ENCODE measurements at regions not wholly inside any gene's neighbourhood (a gene's known extent, or its start where the extent isn't known, plus 50 kb on each side); places are given as distances from the start of the nearest gene placed in this dataset.
A peak's percentile ranks its signal among the peaks of the same experiment; 100 is the strongest.
"Not testable (repeated sequence)": the region's sequence is repeated elsewhere in the genome, so short reads cannot be mapped to it uniquely, and the experiment has no call there.

DNA sequence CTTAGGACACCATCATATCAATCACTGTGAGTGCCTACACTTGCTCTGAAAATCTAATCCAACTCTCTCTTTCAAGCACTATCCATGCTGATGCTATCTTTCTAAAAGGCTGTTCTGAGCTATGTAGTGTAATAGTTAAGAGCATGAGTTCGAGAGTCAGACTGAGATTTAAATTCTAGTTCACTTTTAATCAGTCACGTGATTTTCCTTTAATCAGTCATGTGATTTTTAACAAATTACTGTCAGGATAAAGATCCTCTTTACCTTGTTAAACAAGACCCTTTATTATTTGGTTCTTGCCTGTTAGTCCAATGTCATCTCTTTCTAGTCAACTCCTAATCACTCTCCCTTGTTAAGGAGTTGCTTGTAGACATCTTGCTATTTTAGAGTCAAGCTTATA, 653.0 kb downstream of the RPL10L start:
- no peak overlapping the region for H3K27ac ChIP-seq
- no peak overlapping the region for H3K4me3 ChIP-seq

DNA sequence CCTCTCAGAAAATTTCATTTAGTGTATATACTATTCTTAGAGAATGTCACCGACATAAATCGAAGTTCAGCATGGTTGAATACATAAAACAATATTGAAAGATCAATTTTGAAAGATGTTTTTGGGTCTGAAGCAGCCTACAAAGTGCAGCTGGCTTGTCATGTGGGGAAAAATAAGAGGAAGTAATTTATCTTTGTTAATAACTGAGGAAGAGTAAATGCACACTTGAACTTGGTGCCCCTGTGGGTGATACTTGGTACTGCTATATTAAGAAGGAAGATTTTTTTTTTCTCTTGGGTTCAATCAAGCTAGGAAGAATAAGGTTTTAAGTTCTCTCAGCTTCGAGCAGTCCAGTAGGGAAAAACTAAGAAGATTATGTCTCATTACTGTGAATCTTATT, 661.3 kb downstream of the RPL10L start:
- no peak overlapping the region for H3K27ac ChIP-seq
- H3K4me3 ChIP-seq, result no peak overlapping the region

DNA sequence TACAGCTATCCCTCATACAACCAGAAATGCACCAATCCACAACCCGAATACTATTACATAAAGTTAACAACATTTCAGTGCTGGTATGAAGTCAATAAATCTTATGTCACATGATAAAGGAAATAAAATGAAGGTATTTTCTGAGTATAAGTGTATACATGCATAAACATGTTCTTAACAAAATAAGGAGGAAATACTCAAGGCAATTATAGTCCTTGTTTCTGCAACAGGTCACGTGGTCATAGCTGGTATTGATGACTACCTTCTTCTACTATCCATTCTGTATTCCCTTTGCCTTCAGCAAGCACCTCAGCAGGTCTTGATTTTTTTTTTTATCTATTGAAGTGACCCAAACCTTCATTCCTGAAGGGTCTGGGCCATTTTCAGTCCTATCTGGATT, 675.6 kb downstream of the RPL10L start:
- no peak overlapping the region for H3K4me3 ChIP-seq

DNA sequence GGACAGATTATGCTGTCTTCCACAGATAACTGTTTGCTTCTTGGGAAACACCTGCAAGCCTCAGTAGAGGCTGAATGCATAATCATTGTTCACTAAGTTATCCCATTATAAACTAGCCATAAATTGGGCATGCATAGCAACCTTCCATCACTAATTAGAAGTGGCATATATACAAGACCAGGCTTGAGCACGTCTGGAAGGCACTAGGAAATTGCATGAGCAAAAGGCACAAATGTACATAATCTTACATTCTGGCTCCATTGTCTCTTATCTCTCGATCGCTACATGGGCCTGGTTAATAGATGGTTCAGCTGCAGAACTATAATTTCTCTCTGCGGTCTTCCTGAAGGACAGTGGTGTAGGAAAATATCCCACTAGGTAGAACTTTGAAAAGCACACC, 679.2 kb downstream of the RPL10L start:
- H3K4me3 ChIP-seq, result no peak overlapping the region
- no peak overlapping the region for H3K27ac ChIP-seq

More for the DNA sequence above, 675.6 kb downstream of the RPL10L start:
- H3K27ac ChIP-seq, result no peak overlapping the region

- H3K27ac ChIP-seq, result no peak overlapping the region
- no peak overlapping the region for H3K4me3 ChIP-seq
Measured at GRCh38 chr14:45970621-45971020, 681.0 kb downstream of the RPL10L start.

DNA sequence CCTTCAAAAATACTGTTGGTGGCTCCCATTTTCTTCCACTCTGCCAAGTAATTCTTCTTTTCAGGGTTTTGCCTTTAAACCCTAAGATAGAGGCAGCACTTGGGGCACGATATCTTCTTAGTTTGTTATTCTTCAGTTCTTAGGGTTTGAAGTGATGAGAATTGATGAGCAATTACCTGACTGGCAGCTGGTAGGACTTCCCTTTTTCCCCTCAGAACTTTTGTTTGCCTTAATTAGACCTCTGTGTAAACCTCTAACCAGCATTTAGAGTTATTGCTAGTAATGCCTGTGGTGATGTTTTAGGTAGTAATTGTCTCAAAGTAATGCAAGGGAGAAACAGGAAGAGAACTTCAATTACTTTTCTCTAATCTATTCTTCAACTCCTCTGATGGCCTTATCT, 683.5 kb downstream of the RPL10L start:
- no peak overlapping the region for H3K27ac ChIP-seq
- H3K4me3 ChIP-seq, result no peak overlapping the region

DNA sequence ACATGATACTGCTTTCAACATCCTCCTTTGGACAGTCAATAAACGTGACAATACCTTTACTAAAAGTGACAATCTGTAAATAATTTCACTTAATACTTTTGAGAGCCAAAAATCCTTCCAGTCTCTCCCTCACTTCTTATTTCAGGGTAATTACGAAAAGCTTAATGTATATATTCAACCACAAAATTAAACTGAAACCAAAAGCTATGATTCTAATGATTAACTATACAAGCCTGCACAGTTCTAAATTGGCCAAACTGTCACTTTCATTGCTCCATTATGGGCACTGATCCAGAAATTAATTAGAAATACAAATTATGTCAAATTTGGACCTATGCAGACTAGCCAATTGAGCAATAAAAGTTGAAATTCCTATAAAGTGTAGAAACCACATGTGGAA, 696.5 kb upstream of the MIS18BP1 start:
- Histone ChIP-seq H3K27ac (no peak overlapping the region), H3K4me3 (no peak overlapping the region)

GRCh38 chr14:45947830-45948229, 694.8 kb upstream of the MIS18BP1 start:
- Histone ChIP-seq H3K27ac (no peak overlapping the region), H3K4me3 (no peak overlapping the region)

GRCh38 chr14:45946251-45946650, 693.2 kb upstream of the MIS18BP1 start:
- Histone ChIP-seq H3K27ac (no peak overlapping the region), H3K4me3 (no peak overlapping the region)

DNA sequence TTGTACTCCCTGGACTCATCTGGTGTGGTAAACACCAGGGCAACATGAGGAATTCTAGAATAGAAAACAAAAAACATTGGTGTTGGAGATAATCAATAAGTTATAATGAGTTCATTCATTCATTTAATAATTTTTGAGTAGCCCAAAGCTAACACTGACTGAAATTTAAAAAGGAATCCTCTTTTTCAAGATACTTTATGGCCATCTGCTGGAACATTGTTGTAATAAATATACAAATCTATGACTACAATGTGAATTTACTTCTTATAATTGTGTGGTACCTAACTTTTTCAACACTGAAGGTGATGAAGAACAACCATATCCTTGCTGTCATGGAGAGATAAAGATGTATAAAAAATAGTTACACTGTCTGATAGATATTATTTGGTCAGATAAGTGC, 687.3 kb upstream of the MIS18BP1 start:
- no peak overlapping the region for H3K27ac ChIP-seq
- H3K4me3 ChIP-seq, result no peak overlapping the region

- no peak overlapping the region for H3K4me3 ChIP-seq
- no peak overlapping the region for H3K27ac ChIP-seq
Measured at GRCh38 chr14:45939572-45939971, 686.6 kb upstream of the MIS18BP1 start.

DNA sequence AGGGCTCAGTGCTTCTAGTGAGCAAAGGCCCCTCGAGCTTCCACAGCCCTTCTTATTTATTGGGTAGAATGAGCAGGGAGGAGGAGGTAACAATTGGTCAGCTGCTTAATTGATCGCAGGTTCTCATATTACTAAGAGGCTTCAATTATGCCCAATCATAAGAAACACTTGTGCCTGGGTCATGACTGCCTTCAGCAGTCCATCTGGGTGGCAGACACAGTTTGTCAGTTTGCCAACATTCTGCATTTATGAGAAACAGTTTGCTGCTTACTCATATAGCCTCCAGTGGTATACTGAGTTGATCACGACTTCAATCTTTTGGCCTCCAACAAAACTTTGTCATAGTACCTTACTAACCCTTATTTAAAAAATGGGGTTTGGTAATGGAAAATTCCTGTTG, 667.0 kb upstream of the MIS18BP1 start:
- not testable (repeated sequence) for H3K27ac ChIP-seq, H3K4me3 ChIP-seq

- H3K4me3 ChIP-seq, result no peak overlapping the region
- H3K27ac ChIP-seq, result no peak overlapping the region
Measured at GRCh38 chr14:45916340-45916953, 663.4 kb upstream of the MIS18BP1 start.

DNA sequence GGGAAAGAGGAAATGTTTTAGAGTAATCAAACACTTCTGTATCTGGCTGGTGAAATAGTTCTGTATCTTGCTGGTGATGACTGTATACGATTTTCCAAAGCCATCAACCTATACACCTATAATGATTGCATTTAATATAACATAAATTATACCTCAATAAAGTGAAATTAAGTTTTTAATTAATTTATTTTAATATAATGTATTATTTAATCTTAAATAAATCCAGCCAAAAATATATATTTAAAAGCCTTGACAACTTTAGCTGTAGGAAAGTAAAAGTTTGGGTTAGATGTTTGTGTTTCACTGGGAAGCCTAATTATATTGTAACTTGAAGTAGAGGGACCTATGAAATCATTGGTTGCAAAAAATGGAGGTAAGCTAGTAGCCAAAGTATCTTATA, 654.8 kb upstream of the MIS18BP1 start:
- no peak overlapping the region for H3K4me3 ChIP-seq

DNA sequence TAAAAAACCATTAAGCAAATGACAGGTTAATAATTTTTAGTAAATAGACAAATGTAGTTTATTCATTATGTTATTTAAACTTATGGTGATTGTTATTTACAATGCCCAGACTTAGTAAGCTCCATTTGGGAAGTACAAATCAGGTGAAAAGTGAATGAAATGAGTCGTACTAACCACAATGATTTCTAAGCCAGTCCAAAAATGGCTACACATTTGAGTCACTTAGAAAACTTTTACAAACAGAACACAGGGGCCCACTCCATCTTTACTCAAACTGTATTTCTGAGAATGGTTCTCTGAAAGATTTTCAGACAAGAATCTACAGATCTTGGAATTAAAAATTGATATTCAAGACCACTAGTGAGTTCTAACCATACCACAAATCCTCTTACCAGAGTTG, 653.3 kb upstream of the MIS18BP1 start:
- no peak overlapping the region for H3K27ac ChIP-seq
- no peak overlapping the region for H3K4me3 ChIP-seq

More for the DNA sequence above, 654.8 kb upstream of the MIS18BP1 start:
- H3K27ac ChIP-seq, result no peak overlapping the region

- Histone ChIP-seq H3K4me3 (no peak overlapping the region), H3K27ac (no peak overlapping the region)
Measured at GRCh38 chr14:45905672-45906071, 652.7 kb upstream of the MIS18BP1 start.

- no peak overlapping the region for H3K4me3 ChIP-seq
- no peak overlapping the region for H3K27ac ChIP-seq
Measured at GRCh38 chr14:45904314-45904713, 651.3 kb upstream of the MIS18BP1 start.

GRCh38 chr14:45902241-45902640, 649.2 kb upstream of the MIS18BP1 start:
- Histone ChIP-seq H3K27ac (no peak overlapping the region), H3K4me3 (no peak overlapping the region)

DNA sequence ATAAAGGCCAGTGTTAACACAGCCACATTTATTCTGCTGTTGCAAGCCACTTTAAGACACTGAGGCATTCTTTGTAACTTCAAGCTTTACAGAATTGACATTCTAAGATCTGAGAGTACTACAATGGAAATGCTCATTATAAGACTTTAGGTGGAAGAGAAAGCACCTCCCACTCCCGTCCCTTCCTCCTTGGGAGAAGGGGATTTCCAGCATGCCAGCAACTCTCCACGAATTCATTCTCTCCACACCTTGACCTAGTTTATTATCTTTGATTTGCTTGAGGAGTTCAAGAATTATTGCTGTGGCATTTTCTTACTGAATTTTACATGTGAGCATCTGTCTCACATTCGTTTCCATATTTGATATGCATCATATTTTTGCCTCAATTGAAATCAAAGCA, 644.4 kb upstream of the MIS18BP1 start:
- H3K4me3 ChIP-seq, result no peak overlapping the region

GRCh38 chr14:45893127-45893526, 640.1 kb upstream of the MIS18BP1 start:
- H3K4me3 ChIP-seq, result no peak overlapping the region
- no peak overlapping the region for H3K27ac ChIP-seq

More for the DNA sequence above, 644.4 kb upstream of the MIS18BP1 start:
- H3K27ac ChIP-seq, result no peak overlapping the region

DNA sequence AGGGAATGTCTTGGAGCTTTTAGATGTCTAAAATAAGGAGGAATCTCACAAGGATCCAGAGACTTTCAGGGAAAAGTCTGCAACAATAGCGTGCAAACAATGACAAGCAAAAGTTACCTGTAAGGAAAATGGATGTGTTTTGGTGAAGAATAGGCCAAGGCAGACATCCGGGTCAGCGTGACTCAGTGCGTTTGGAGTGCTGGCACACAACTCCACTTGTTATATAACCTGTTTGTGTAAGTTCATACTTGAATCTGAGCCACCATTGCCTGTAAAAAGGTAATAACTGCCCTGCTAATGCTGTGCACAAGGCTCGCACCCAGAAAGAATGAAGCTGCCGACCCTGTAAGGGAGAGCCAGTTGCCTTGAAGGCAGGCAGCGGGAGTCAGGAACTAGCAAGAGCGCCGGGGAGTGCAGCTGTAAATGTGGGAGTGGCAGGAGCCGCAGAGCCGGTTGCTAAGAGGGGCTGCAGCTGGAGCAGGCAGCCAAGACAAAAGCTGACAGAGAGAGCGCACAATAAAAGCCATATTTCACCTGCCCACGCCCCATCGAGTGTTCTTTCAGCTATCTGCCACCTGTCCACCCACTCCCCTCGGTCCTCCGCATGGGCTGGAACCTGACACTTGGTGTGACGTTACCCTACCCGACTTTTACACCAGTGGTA, 638.5 kb upstream of the MIS18BP1 start:
- H3K4me3 ChIP-seq, result no peak overlapping the region

GRCh38 chr14:45888766-45889285, 635.8 kb upstream of the MIS18BP1 start:
- not testable (repeated sequence) for H3K27ac ChIP-seq, H3K4me3 ChIP-seq

More for the DNA sequence above, 638.5 kb upstream of the MIS18BP1 start:
- H3K27ac ChIP-seq, result peak overlapping the region in 5 of 21 experiments; percentile 9 to 54 (median 16)
